Nephron progenitor cell (in vitro differentiated cells): ENCODE measurements at regions not wholly inside any gene's neighbourhood (a gene's known extent, or its start where the extent isn't known, plus 50 kb on each side); places are given as distances from the start of the nearest gene placed in this dataset.

Source experiments
- DNase-seq: peaks from one replicate; pipeline ENCODE4 v3.0.0; 2021
- H3K27ac Mint-ChIP-seq: 2 replicates; pipeline ENCODE4 v1.8.0; 2021; ENCODE audit warnings: mild to moderate bottlenecking, moderate library complexity, mixed read lengths
- H3K27me3 Mint-ChIP-seq: 2 replicates; pipeline ENCODE4 v1.8.0; 2021; ENCODE audit warnings: mild to moderate bottlenecking, low read depth, mixed read lengths; ENCODE audit not compliant: poor library complexity
- H3K36me3 Mint-ChIP-seq: 2 replicates; pipeline ENCODE4 v1.8.0; 2021; ENCODE audit warnings: low read depth, mixed read lengths
- H3K4me1 Mint-ChIP-seq: 2 replicates; pipeline ENCODE4 v1.8.0; 2021; ENCODE audit warnings: mixed read lengths
- H3K4me3 Mint-ChIP-seq: 2 replicates; pipeline ENCODE4 v1.8.0; 2021; ENCODE audit warnings: mild to moderate bottlenecking, moderate library complexity, mixed read lengths
- H3K9me3 Mint-ChIP-seq: 2 replicates; pipeline ENCODE4 v1.8.0; 2021; ENCODE audit warnings: mild to moderate bottlenecking, moderate library complexity, mixed read lengths
- TF ChIP-seq, protein P1 (sequence below): fragments of 200-600 bp; sonication (generic); IDR thresholded peaks from 2 replicates; pipeline ENCODE4 v1.5.0; 2021; ENCODE audit warnings: antibody characterized with exemption

GRCh38 chr3:115217678-115218451 lies 70.8 kb upstream of the ZBTB20 start:
- DNase-seq = peak; percentile 42
- Mint-ChIP-seq H3K4me1 (peaks cover 10% of the 10 kb centered on the region), H3K27me3 (no peaks in the 10 kb centered on the region), H3K9me3 (no peaks in the 10 kb centered on the region), H3K27ac (no peak overlapping the region), H3K4me3 (no peak overlapping the region), H3K36me3 (no peaks in the 10 kb centered on the region)
- TF ChIP-seq, protein P1, sequence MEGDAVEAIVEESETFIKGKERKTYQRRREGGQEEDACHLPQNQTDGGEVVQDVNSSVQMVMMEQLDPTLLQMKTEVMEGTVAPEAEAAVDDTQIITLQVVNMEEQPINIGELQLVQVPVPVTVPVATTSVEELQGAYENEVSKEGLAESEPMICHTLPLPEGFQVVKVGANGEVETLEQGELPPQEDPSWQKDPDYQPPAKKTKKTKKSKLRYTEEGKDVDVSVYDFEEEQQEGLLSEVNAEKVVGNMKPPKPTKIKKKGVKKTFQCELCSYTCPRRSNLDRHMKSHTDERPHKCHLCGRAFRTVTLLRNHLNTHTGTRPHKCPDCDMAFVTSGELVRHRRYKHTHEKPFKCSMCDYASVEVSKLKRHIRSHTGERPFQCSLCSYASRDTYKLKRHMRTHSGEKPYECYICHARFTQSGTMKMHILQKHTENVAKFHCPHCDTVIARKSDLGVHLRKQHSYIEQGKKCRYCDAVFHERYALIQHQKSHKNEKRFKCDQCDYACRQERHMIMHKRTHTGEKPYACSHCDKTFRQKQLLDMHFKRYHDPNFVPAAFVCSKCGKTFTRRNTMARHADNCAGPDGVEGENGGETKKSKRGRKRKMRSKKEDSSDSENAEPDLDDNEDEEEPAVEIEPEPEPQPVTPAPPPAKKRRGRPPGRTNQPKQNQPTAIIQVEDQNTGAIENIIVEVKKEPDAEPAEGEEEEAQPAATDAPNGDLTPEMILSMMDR = peak; percentile 70

DNA sequence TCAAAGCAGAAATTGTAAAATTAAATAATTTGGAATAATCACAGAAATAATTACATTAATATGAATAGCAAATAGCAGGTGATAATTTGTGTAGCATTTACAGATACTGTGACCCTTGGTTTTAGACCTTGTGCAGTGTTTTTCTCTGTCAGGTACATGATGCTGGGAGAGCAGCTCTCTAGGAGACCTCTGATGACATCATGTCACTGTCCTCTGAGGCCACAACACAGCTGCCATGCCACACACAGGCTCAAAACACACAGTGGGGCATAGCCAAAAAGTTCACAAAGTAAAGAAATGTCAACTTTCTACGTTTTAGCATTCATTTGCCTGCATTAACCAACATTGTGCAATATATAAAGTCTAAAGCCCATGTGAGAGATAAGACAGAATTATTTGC lies 71.8 kb upstream of the ZBTB20 start:
- Mint-ChIP-seq H3K27ac (no peak overlapping the region), H3K27me3 (no peaks in the 10 kb centered on the region), H3K4me3 (no peak overlapping the region), H3K36me3 (no peaks in the 10 kb centered on the region), H3K4me1 (peaks cover 10% of the 10 kb centered on the region), H3K9me3 (no peaks in the 10 kb centered on the region)
- TF ChIP-seq, protein P1 = no peak
- DNase-seq = no peak

GRCh38 chr3:115224687-115225086 lies 77.6 kb upstream of the ZBTB20 start:
- TF ChIP-seq, protein P1 = no peak
- H3K36me3 Mint-ChIP-seq = no peaks in the 10 kb centered on the region
- DNase-seq = no peak
- H3K4me1 Mint-ChIP-seq = no peaks in the 10 kb centered on the region
- no peaks in the 10 kb centered on the region for H3K9me3 Mint-ChIP-seq
- H3K4me3 Mint-ChIP-seq = no peak overlapping the region
- H3K27me3 Mint-ChIP-seq = no peaks in the 10 kb centered on the region
- no peak overlapping the region for H3K27ac Mint-ChIP-seq

- H3K4me3 Mint-ChIP-seq = no peak overlapping the region
- DNase-seq = no peak
- no peaks in the 10 kb centered on the region for H3K36me3 Mint-ChIP-seq
- no peaks in the 10 kb centered on the region for H3K9me3 Mint-ChIP-seq
- TF ChIP-seq, protein P1 = no peak
- peaks cover 3% of the 10 kb centered on the region for H3K27me3 Mint-ChIP-seq
- no peak overlapping the region for H3K27ac Mint-ChIP-seq
- no peaks in the 10 kb centered on the region for H3K4me1 Mint-ChIP-seq
These were observed 79.9 kb upstream of the ZBTB20 start for GRCh38 chr3:115226844-115227445.

DNA sequence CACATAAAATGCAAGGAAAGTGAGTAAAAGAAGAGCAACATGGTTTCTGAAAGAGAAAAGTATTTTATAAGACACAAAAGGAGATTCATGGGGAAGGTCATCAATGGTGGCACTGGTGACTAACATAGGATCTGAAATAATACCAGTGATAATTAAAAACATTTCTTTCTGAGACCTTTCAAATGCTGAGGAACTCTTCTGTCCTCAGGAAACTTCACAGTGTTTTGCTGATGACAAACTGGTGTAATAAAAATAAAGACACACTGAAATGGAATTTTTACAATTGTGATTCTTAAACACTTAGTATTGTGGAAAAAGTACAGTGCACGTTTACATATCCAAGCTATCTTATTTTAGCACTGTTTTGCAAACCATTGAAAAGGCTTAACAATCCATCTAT lies 80.4 kb upstream of the ZBTB20 start:
- TF ChIP-seq, protein P1 = no peak
- H3K27ac Mint-ChIP-seq = no peak overlapping the region
- H3K4me3 Mint-ChIP-seq = no peak overlapping the region
- DNase-seq = no peak
- no peaks in the 10 kb centered on the region for H3K36me3 Mint-ChIP-seq
- H3K27me3 Mint-ChIP-seq = peaks cover 3% of the 10 kb centered on the region
- no peaks in the 10 kb centered on the region for H3K9me3 Mint-ChIP-seq
- no peaks in the 10 kb centered on the region for H3K4me1 Mint-ChIP-seq

GRCh38 chr3:115228266-115228665 lies 81.2 kb upstream of the ZBTB20 start:
- no peak for DNase-seq
- H3K27ac Mint-ChIP-seq = no peak overlapping the region
- no peaks in the 10 kb centered on the region for H3K4me1 Mint-ChIP-seq
- no peak overlapping the region for H3K4me3 Mint-ChIP-seq
- TF ChIP-seq, protein P1 = no peak
- peaks cover 3% of the 10 kb centered on the region for H3K27me3 Mint-ChIP-seq
- no peaks in the 10 kb centered on the region for H3K36me3 Mint-ChIP-seq
- H3K9me3 Mint-ChIP-seq = no peaks in the 10 kb centered on the region
